ENCODE measurements at regions not wholly inside any gene's neighbourhood (a gene's known extent, or its start where the extent isn't known, plus 50 kb on each side); places are given as distances from the start of the nearest gene placed in this dataset.
A peak's percentile ranks its signal among the peaks of the same experiment; 100 is the strongest.

DNA sequence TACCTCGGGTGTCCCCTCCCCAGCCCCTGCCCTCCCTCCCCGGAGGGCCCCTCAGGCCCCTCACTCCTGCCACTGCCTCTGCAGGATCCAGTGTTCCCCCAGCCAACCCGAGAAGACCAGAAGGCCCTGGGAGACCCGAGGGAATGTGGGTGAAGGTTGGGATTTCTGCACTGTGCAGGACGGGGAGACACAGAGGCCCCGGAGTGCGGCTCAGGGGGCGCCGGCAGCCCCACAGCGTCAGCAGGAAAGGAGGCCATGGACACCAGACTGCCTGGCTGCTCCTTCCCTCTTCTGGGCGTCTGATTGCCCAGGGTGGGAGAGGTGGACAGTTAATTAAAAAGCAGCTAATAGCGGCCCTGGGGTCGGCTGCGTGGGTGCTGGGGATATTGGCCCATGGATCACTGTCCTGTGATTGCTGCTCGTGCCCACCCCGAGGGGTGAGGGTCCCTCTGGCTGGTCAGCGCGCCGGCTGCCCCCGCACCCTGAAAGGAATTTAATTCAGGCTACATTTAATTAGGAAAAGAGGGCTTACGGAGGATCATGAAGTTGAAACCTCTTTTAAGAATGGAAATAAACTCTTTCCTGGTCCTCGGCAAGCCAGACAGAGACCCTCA, 57.8 kb upstream of the NKX1-1 start:
- DNase-seq (ENCODE audit: low read depth in 2 of 2): no peak
- no peak overlapping the region for H3K4me3 ChIP-seq (replicated peaks in 1 of 2; ENCODE audit: low read depth in 2 of 2, low read length in 2 of 2)
- TF ChIP-seq, protein P1, sequence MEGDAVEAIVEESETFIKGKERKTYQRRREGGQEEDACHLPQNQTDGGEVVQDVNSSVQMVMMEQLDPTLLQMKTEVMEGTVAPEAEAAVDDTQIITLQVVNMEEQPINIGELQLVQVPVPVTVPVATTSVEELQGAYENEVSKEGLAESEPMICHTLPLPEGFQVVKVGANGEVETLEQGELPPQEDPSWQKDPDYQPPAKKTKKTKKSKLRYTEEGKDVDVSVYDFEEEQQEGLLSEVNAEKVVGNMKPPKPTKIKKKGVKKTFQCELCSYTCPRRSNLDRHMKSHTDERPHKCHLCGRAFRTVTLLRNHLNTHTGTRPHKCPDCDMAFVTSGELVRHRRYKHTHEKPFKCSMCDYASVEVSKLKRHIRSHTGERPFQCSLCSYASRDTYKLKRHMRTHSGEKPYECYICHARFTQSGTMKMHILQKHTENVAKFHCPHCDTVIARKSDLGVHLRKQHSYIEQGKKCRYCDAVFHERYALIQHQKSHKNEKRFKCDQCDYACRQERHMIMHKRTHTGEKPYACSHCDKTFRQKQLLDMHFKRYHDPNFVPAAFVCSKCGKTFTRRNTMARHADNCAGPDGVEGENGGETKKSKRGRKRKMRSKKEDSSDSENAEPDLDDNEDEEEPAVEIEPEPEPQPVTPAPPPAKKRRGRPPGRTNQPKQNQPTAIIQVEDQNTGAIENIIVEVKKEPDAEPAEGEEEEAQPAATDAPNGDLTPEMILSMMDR (IDR thresholded peaks at IDR 0.05; ENCODE audit: low read depth, low read length): no peak

DNA sequence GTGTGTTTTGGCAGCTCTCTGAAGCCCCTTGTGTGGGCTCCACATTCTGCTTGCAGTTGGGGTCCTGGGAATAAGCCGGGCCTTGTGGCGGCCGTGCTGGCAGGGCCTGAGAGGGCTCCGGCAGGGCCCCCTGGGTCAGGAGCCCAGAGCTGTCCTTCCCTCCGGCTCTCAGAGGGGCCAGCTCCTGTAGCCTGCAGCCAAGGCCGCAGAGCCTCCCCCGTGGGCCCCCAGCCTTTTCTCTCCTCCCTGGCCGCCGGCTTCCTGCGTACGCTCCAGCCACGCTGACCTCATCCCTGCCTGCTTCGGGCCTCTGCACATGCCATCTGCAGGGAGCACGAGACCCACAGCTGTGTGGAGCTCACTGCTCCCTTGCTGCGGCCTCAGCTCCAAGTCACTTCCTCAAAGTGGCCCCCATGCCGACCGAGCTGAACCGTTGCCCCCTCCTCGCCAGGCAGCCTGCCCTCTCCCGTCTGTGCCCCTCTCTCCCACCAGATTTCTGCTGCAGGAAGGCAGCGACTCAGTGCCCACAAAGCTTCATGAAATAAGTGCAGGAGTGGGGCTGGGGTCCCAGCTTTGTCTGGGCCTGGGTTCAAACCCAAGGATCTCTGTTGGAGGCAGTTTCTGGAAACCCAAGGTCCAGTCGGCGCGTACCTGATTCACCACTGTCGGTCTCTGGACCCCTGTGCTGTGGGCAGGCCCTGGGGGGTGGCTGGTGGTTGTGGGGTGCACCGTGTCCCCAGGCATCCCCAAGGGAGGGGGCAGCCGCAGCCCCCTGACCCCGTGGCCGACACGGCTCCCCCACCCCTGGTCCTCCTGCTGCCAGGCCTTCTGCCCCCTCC, 57.1 kb upstream of the NKX1-1 start:
- peak; percentile 45 to 66 for DNase-seq (ENCODE audit: low read depth in 2 of 2)
- no peak overlapping the region for H3K4me3 ChIP-seq (replicated peaks in 1 of 2; ENCODE audit: low read depth in 2 of 2, low read length in 2 of 2)
- TF ChIP-seq, protein P1 (IDR thresholded peaks at IDR 0.05; ENCODE audit: low read depth, low read length): no peak

DNA sequence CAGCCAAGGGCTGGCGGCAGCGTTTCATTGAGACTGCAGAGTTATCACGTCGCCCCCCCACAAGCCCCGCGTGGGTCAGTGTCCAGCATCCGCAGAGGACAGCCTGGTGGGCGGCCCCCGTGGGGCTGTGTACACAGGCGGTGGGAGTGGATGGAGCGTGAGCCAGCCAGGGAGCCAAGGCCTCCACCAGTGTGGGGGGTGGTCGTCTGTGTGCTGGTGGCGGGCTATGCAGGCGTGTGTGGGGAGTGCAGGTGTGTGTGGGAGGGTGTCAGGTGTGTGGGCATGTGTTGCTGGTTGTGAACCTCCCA, 56.5 kb upstream of the NKX1-1 start:
- TF ChIP-seq, protein P1 (IDR thresholded peaks at IDR 0.05; ENCODE audit: low read depth, low read length): no peak

DNA sequence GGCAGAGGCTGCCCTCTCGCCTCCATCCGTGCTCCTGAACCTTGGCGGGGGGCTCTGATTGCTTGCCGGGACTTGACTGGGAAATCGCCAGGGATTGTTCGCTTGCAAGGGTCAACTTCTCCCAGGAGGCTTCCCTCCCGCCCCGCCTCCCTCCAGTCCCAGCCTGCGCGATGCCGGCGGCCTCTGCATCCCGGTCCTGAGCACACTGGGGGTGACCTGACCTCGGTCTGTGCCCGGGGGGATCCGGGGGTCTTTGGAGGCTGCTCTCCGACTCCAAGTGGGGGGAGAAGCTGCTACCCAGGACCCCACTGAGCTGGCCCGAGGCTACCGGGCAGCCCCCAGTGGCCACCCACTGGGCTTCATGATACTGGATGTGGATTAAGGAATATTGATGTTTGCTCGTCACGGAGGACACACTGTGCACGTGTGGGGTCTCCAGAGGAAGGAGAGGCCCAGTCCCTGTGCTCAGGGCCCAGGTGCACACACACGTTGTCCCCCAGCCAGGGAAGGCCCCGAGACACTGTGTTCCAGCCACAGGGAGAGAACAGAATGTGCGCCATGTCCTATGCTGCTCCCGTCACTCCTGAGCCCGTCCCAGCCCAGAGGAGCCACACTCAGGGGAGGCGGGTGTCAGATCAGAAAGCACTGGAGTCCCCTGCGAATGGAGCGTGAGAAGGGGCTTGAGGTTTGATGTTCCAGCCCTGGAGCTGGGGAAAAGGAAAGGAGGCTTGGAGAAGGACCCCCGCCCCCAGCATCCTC, 55.9 kb upstream of the NKX1-1 start:
- TF ChIP-seq, protein P1 (IDR thresholded peaks at IDR 0.05; ENCODE audit: low read depth, low read length): no peak
- no peak for DNase-seq (ENCODE audit: low read depth in 2 of 2)
- no peak overlapping the region for H3K4me3 ChIP-seq (replicated peaks in 1 of 2; ENCODE audit: low read depth in 2 of 2, low read length in 2 of 2)

More for the DNA sequence above, 56.5 kb upstream of the NKX1-1 start:
- DNase-seq (ENCODE audit: low read depth in 2 of 2): no peak
- H3K4me3 ChIP-seq (replicated peaks in 1 of 2; ENCODE audit: low read depth in 2 of 2, low read length in 2 of 2): no peak overlapping the region

DNA sequence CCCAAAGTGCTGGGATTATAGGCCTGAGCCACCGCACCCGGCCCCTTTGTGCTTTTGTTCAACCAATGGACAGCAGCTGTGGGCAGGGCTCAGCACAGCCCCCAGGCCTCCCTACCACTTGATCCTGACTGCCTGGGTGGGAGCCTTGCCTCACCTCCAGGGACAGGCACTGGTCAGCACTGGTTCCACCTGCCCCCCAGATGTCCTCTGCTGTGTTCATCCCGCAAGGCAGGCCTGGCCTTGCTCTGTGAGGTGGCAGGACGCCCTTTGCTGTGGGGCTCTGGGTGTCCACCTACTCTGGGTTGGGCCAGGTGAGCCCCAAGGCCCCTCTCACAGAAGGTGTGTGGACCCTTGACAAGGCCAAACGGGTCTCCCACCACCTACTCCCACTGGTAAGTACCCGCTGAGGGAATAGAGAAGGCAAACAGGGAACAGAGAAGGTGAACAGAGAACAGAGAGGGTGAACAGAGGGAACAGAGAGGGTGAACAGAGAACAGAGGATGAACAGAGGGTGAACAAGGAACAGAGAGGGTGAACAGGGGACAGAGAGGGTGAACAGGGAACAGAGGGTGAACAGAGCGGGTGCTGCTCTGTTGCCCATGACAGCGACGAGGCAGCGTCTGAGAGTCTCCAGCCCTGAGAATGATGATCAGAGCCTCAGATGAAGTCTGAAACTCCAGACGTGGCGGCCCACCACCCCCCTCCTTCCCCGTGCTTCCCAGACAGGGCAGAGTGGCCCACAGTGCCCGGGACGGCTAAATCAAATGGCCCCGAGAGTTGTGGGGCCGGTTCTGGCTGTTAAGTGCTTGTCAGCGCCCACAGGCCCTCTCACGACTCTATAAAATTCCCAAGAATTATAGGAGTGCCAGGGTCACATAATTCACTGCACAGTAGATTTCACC, 55.0 kb upstream of the NKX1-1 start:
- no peak for DNase-seq (ENCODE audit: low read depth in 2 of 2)
- H3K4me3 ChIP-seq (replicated peaks in 1 of 2; ENCODE audit: low read depth in 2 of 2, low read length in 2 of 2): no peak overlapping the region
- TF ChIP-seq, protein P1 (IDR thresholded peaks at IDR 0.05; ENCODE audit: low read depth, low read length): no peak
